ENCODE measurements at regions not wholly inside any gene's neighbourhood (a gene's known extent, or its start where the extent isn't known, plus 50 kb on each side); places are given as distances from the start of the nearest gene placed in this dataset.

- POLR2A ChIA-PET = no interaction called here
- DNase-seq = no peak
- Mint-ChIP-seq H3K4me3 (no peak overlapping the region), H3K27ac (no peak overlapping the region), H3K4me1 (ENCODE audit: low read depth) (no peaks in the 10 kb centered on the region), H3K36me3 (no peaks in the 10 kb centered on the region), H3K9me3 (no peaks in the 10 kb centered on the region), H3K27me3 (no peaks in the 10 kb centered on the region)
- CTCF ChIA-PET = no interaction called here
- intact Hi-C loops (cut with micrococcal nuclease) = no loop called here
These were observed 655.9 kb upstream of the MAN1A1 start for GRCh38 chr6:120005292-120005976.

- no peak for DNase-seq
- Mint-ChIP-seq H3K9me3 (no peaks in the 10 kb centered on the region), H3K36me3 (no peaks in the 10 kb centered on the region), H3K4me3 (no peak overlapping the region), H3K27ac (no peak overlapping the region), H3K27me3 (peaks cover 1% of the 10 kb centered on the region), H3K4me1 (ENCODE audit: low read depth) (no peaks in the 10 kb centered on the region)
- ChIA-PET CTCF (no interaction called here), POLR2A (interaction anchor here (0.6 kb wide), 1 partner anchor 7 kb away, joined by 4 read pairs; no protein-coding TSS in a partner anchor)
- intact Hi-C loops (cut with micrococcal nuclease) = no loop called here
These were observed 637.5 kb upstream of the MAN1A1 start for GRCh38 chr6:119986934-119987549.

- ChIA-PET POLR2A (no interaction called here), CTCF (no interaction called here)
- Mint-ChIP-seq H3K27ac (no peak overlapping the region), H3K4me3 (no peak overlapping the region), H3K4me1 (ENCODE audit: low read depth) (no peaks in the 10 kb centered on the region), H3K36me3 (no peaks in the 10 kb centered on the region), H3K9me3 (no peaks in the 10 kb centered on the region), H3K27me3 (peaks cover 1% of the 10 kb centered on the region)
- DNase-seq = no peak
- intact Hi-C loops (cut with micrococcal nuclease) = no loop called here
These were observed 636.6 kb upstream of the MAN1A1 start for GRCh38 chr6:119985952-119986736.

- DNase-seq = no peak
- Mint-ChIP-seq H3K9me3 (no peaks in the 10 kb centered on the region), H3K36me3 (no peaks in the 10 kb centered on the region), H3K4me1 (ENCODE audit: low read depth) (no peaks in the 10 kb centered on the region), H3K27me3 (no peaks in the 10 kb centered on the region), H3K27ac (no peak overlapping the region), H3K4me3 (no peak overlapping the region)
- ChIA-PET CTCF (no interaction called here), POLR2A (no interaction called here)
- intact Hi-C loops (cut with micrococcal nuclease) = no loop called here
These were observed 631.2 kb upstream of the MAN1A1 start for GRCh38 chr6:119980802-119981201.

- no peaks in the 10 kb centered on the region for H3K4me1 Mint-ChIP-seq (ENCODE audit: low read depth)
- H3K27ac Mint-ChIP-seq = no peak overlapping the region
- H3K4me3 Mint-ChIP-seq = no peak overlapping the region
- CTCF ChIA-PET = no interaction called here
- no peak for DNase-seq
- intact Hi-C loops (cut with micrococcal nuclease) = loop anchor here (5.0 kb wide), 1 partner anchor 238 kb away; no protein-coding TSS in a partner anchor
- POLR2A ChIA-PET = interaction anchor here (0.5 kb wide), 1 partner anchor 8 kb away, joined by 4 read pairs; no protein-coding TSS in a partner anchor
- no peaks in the 10 kb centered on the region for H3K9me3 Mint-ChIP-seq
- no peaks in the 10 kb centered on the region for H3K27me3 Mint-ChIP-seq
- H3K36me3 Mint-ChIP-seq = no peaks in the 10 kb centered on the region
These were observed 630.3 kb upstream of the MAN1A1 start for GRCh38 chr6:119979862-119980261.

GRCh38 chr6:119978274-119978889, 628.8 kb upstream of the MAN1A1 start:
- POLR2A ChIA-PET = no interaction called here

GRCh38 chr6:119974430-119975159, 625.0 kb upstream of the MAN1A1 start:
- DNase-seq = no peak
- no peaks in the 10 kb centered on the region for H3K27me3 Mint-ChIP-seq
- POLR2A ChIA-PET = no interaction called here
- CTCF ChIA-PET = no interaction called here
- H3K4me3 Mint-ChIP-seq = no peak overlapping the region
- H3K9me3 Mint-ChIP-seq = no peaks in the 10 kb centered on the region
- H3K4me1 Mint-ChIP-seq (ENCODE audit: low read depth) = no peaks in the 10 kb centered on the region
- no peak overlapping the region for H3K27ac Mint-ChIP-seq
- intact Hi-C loops (cut with micrococcal nuclease) = loop anchor here (5.0 kb wide), 1 partner anchor 232 kb away; no protein-coding TSS in a partner anchor
- H3K36me3 Mint-ChIP-seq = no peaks in the 10 kb centered on the region

More at GRCh38 chr6:119978274-119978889, 628.8 kb upstream of the MAN1A1 start:
- CTCF ChIA-PET = interaction anchor here (0.7 to 1.0 kb wide), 3 partner anchors 40 to 737 kb away, joined by 3 read pairs; no protein-coding TSS in a partner anchor
- Mint-ChIP-seq H3K4me3 (no peak overlapping the region), H3K4me1 (ENCODE audit: low read depth) (no peaks in the 10 kb centered on the region), H3K27ac (no peak overlapping the region), H3K9me3 (no peaks in the 10 kb centered on the region), H3K27me3 (no peaks in the 10 kb centered on the region), H3K36me3 (no peaks in the 10 kb centered on the region)
- intact Hi-C loops (cut with micrococcal nuclease) = loop anchor here (5.0 kb wide), 1 partner anchor 236 kb away; no protein-coding TSS in a partner anchor
- DNase-seq = no peak

GRCh38 chr6:119966484-119966883, 616.9 kb upstream of the MAN1A1 start:
- H3K4me1 Mint-ChIP-seq (ENCODE audit: low read depth) = no peaks in the 10 kb centered on the region
- no peaks in the 10 kb centered on the region for H3K9me3 Mint-ChIP-seq
- intact Hi-C loops (cut with micrococcal nuclease) = no loop called here
- H3K27ac Mint-ChIP-seq = no peak overlapping the region
- no peak overlapping the region for H3K4me3 Mint-ChIP-seq
- no peaks in the 10 kb centered on the region for H3K27me3 Mint-ChIP-seq
- no peaks in the 10 kb centered on the region for H3K36me3 Mint-ChIP-seq
- peak; percentile 28 for DNase-seq
- POLR2A ChIA-PET = no interaction called here
- CTCF ChIA-PET = no interaction called here

- H3K27ac Mint-ChIP-seq = no peak overlapping the region
- H3K27me3 Mint-ChIP-seq = no peaks in the 10 kb centered on the region
- H3K9me3 Mint-ChIP-seq = no peaks in the 10 kb centered on the region
- intact Hi-C loops (cut with micrococcal nuclease) = no loop called here
- no peaks in the 10 kb centered on the region for H3K4me1 Mint-ChIP-seq (ENCODE audit: low read depth)
- no peaks in the 10 kb centered on the region for H3K36me3 Mint-ChIP-seq
- CTCF ChIA-PET = no interaction called here
- H3K4me3 Mint-ChIP-seq = no peak overlapping the region
- DNase-seq = no peak
- POLR2A ChIA-PET = no interaction called here
These were observed 616.3 kb upstream of the MAN1A1 start for GRCh38 chr6:119965900-119966299.

GRCh38 chr6:119965008-119965407, 615.4 kb upstream of the MAN1A1 start:
- intact Hi-C loops (cut with micrococcal nuclease) = no loop called here
- POLR2A ChIA-PET = no interaction called here
- H3K4me1 Mint-ChIP-seq (ENCODE audit: low read depth) = no peaks in the 10 kb centered on the region
- no peak for DNase-seq
- CTCF ChIA-PET = no interaction called here
- H3K27ac Mint-ChIP-seq = no peak overlapping the region
- H3K4me3 Mint-ChIP-seq = no peak overlapping the region
- no peaks in the 10 kb centered on the region for H3K27me3 Mint-ChIP-seq
- no peaks in the 10 kb centered on the region for H3K36me3 Mint-ChIP-seq
- no peaks in the 10 kb centered on the region for H3K9me3 Mint-ChIP-seq

- no peaks in the 10 kb centered on the region for H3K9me3 Mint-ChIP-seq
- H3K27me3 Mint-ChIP-seq = no peaks in the 10 kb centered on the region
- no peak overlapping the region for H3K27ac Mint-ChIP-seq
- no peaks in the 10 kb centered on the region for H3K36me3 Mint-ChIP-seq
- H3K4me3 Mint-ChIP-seq = no peak overlapping the region
- intact Hi-C loops (cut with micrococcal nuclease) = no loop called here
- ChIA-PET CTCF (no interaction called here), POLR2A (no interaction called here)
- no peaks in the 10 kb centered on the region for H3K4me1 Mint-ChIP-seq (ENCODE audit: low read depth)
- no peak for DNase-seq
These were observed 612.9 kb upstream of the MAN1A1 start for GRCh38 chr6:119962505-119962904.

- no peak for DNase-seq
- Mint-ChIP-seq H3K4me1 (ENCODE audit: low read depth) (no peaks in the 10 kb centered on the region), H3K27me3 (no peaks in the 10 kb centered on the region), H3K4me3 (no peak overlapping the region), H3K27ac (no peak overlapping the region), H3K36me3 (no peaks in the 10 kb centered on the region), H3K9me3 (no peaks in the 10 kb centered on the region)
- POLR2A ChIA-PET = no interaction called here
- intact Hi-C loops (cut with micrococcal nuclease) = no loop called here
- CTCF ChIA-PET = no interaction called here
These were observed 611.9 kb upstream of the MAN1A1 start for GRCh38 chr6:119961450-119961849.

Measured in activated CD4-positive, alpha-beta memory T cell treated with anti-CD3 and anti-CD28 coated beads for 36 hours (primary cell).